GM06990 (cell line): ENCODE measurements at regions not wholly inside any gene's neighbourhood (a gene's known extent, or its start where the extent isn't known, plus 50 kb on each side); places are given as distances from the start of the nearest gene placed in this dataset.

Experiments used
- DNase-seq: peaks from one replicate; pipeline ENCODE4 v3.0.0-alpha.2; 2011; ENCODE audit not compliant: insufficient read length; ENCODE audit errors: extremely low read depth
- H3K27me3 ChIP-seq: replicated peaks from 2 replicates; pipeline ENCODE4 v1.6.0; 2011; ENCODE audit warnings: low read length; ENCODE audit not compliant: control insufficient read depth, insufficient read depth
- H3K36me3 ChIP-seq: 2 replicates; pipeline ENCODE4 v1.5.1; 2011; ENCODE audit warnings: low read length; ENCODE audit not compliant: control insufficient read depth, insufficient read depth
- H3K4me3 ChIP-seq: replicated peaks from 2 replicates; pipeline ENCODE4 v1.5.1; 2011; ENCODE audit warnings: low read depth, mild to moderate bottlenecking, control low read depth, low read length
- TF ChIP-seq, protein P1 (sequence below): IDR thresholded peaks from 2 replicates; pipeline ENCODE4 v1.5.1; 2011; ENCODE audit warnings: low read length, control low read depth, mild to moderate bottlenecking, inconsistent platforms; ENCODE audit not compliant: insufficient read depth, poor library complexity, severe bottlenecking

- no peaks in the 10 kb centered on the region for H3K36me3 ChIP-seq
- H3K4me3 ChIP-seq = no peak overlapping the region
- no peaks in the 10 kb centered on the region for H3K27me3 ChIP-seq
- TF ChIP-seq, protein P1, sequence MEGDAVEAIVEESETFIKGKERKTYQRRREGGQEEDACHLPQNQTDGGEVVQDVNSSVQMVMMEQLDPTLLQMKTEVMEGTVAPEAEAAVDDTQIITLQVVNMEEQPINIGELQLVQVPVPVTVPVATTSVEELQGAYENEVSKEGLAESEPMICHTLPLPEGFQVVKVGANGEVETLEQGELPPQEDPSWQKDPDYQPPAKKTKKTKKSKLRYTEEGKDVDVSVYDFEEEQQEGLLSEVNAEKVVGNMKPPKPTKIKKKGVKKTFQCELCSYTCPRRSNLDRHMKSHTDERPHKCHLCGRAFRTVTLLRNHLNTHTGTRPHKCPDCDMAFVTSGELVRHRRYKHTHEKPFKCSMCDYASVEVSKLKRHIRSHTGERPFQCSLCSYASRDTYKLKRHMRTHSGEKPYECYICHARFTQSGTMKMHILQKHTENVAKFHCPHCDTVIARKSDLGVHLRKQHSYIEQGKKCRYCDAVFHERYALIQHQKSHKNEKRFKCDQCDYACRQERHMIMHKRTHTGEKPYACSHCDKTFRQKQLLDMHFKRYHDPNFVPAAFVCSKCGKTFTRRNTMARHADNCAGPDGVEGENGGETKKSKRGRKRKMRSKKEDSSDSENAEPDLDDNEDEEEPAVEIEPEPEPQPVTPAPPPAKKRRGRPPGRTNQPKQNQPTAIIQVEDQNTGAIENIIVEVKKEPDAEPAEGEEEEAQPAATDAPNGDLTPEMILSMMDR = no peak
- no peak for DNase-seq
Measured at GRCh38 chr14:32010604-32011125, 66.4 kb upstream of the ARHGAP5 start.

GRCh38 chr14:32011225-32011624 is 65.9 kb upstream of the ARHGAP5 start:
- TF ChIP-seq, protein P1 = no peak
- no peak for DNase-seq
- Histone ChIP-seq H3K27me3 (no peaks in the 10 kb centered on the region), H3K4me3 (no peak overlapping the region), H3K36me3 (no peaks in the 10 kb centered on the region)

DNA sequence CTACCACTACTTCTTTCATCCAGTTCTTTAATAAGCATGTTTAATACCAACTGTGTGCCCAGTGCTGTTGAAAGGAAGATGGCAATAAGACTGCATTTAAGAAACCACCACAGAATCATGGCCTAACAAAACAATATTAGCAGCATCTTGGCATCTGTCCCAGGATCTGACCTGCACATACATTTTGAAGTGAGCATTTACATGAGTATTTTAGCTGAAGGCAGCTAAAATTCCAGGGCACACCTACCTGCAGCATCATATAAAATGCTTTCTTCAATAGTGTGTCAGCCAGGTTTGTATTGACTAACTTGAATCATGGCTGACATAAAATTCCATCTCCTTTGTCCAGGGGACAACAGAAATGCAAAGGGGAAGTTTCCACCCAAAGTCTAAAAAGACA is 65.0 kb upstream of the ARHGAP5 start:
- TF ChIP-seq, protein P1 = no peak
- H3K4me3 ChIP-seq = no peak overlapping the region
- H3K36me3 ChIP-seq = no peaks in the 10 kb centered on the region
- no peaks in the 10 kb centered on the region for H3K27me3 ChIP-seq
- no peak for DNase-seq

DNA sequence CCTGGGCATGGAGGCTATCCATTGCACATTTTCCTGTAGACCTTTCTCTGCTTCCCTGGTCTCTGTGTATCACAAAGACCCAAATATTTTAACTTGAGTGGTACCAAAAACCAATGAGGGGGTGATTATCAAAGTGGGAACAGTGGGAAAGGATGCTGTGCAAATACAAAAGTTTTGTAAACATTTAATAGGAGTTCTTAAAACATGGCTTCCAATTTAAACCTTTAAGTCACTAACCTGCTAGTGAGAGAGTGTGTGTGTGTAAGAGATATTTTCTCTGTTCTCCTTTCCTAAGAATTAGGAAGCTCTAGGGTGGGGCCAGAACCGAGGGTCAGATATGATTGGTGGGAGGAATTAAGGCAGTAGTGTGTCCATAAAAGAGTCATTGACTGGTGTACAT is 64.5 kb upstream of the ARHGAP5 start:
- DNase-seq = no peak

GRCh38 chr14:32013083-32013482 is 64.0 kb upstream of the ARHGAP5 start:
- TF ChIP-seq, protein P1 = no peak
- Histone ChIP-seq H3K36me3 (no peaks in the 10 kb centered on the region), H3K27me3 (no peaks in the 10 kb centered on the region), H3K4me3 (no peak overlapping the region)
- no peak for DNase-seq

More for the DNA sequence above, 64.5 kb upstream of the ARHGAP5 start:
- Histone ChIP-seq H3K27me3 (no peaks in the 10 kb centered on the region), H3K4me3 (no peak overlapping the region), H3K36me3 (no peaks in the 10 kb centered on the region)
- TF ChIP-seq, protein P1 = no peak

- no peak for DNase-seq
- H3K4me3 ChIP-seq = no peak overlapping the region
- no peaks in the 10 kb centered on the region for H3K27me3 ChIP-seq
- TF ChIP-seq, protein P1 = no peak
- no peaks in the 10 kb centered on the region for H3K36me3 ChIP-seq
Measured at GRCh38 chr14:32014057-32014456, 63.0 kb upstream of the ARHGAP5 start.
